ENCODE measurements at regions not wholly inside any gene's neighbourhood (a gene's known extent, or its start where the extent isn't known, plus 50 kb on each side); places are given as distances from the start of the nearest gene placed in this dataset.

DNA sequence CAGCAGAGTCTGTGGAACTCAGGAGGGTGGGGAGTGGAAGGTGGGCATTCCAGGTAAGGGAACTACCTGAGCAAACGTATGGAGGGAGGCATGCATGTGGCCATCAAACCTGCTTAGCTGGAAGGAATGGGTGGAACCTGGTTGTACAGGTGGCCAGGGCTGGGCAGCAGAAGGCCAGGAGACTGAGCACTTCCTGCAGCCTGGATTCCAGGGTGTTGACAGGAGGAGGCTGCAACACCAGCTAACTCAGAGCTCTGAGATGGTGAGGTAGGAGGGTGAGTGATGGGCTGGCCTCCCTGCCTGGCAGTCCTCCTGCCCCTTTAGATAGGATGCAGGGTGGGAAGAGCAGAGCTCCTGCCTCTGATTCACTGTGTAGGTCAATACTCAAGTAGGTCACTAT is 92.5 kb upstream of the CPEB4 start:
- H3K27ac ChIP-seq, result no peak overlapping the region
- no peak for TF ChIP-seq POLR2A (IDR thresholded peaks at IDR 0.05)
- TF ChIP-seq, protein P1, sequence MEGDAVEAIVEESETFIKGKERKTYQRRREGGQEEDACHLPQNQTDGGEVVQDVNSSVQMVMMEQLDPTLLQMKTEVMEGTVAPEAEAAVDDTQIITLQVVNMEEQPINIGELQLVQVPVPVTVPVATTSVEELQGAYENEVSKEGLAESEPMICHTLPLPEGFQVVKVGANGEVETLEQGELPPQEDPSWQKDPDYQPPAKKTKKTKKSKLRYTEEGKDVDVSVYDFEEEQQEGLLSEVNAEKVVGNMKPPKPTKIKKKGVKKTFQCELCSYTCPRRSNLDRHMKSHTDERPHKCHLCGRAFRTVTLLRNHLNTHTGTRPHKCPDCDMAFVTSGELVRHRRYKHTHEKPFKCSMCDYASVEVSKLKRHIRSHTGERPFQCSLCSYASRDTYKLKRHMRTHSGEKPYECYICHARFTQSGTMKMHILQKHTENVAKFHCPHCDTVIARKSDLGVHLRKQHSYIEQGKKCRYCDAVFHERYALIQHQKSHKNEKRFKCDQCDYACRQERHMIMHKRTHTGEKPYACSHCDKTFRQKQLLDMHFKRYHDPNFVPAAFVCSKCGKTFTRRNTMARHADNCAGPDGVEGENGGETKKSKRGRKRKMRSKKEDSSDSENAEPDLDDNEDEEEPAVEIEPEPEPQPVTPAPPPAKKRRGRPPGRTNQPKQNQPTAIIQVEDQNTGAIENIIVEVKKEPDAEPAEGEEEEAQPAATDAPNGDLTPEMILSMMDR (IDR thresholded peaks at IDR 0.05), result no peak
- DNase-seq (no peak), ATAC-seq (no peak)
- 30% methylated on average over 1 of the region's 1 CpG; no CpG with 5 or more reads in 1 of the 2 donors for WGBS, 2 donors
- H3K4me3 ChIP-seq, result no peak overlapping the region
- no peaks in the 10 kb centered on the region for H3K36me3 ChIP-seq (replicated peaks in 1 of 2; ENCODE audit: insufficient read depth in 1 of 2, low read depth in 2 of 2)
- intact Hi-C loops (cut with DNase I), result no loop called here
- no peaks in the 10 kb centered on the region for H3K4me1 ChIP-seq
- no peaks in the 10 kb centered on the region for H3K9me3 ChIP-seq
- no peaks in the 10 kb centered on the region for H3K27me3 ChIP-seq

DNA sequence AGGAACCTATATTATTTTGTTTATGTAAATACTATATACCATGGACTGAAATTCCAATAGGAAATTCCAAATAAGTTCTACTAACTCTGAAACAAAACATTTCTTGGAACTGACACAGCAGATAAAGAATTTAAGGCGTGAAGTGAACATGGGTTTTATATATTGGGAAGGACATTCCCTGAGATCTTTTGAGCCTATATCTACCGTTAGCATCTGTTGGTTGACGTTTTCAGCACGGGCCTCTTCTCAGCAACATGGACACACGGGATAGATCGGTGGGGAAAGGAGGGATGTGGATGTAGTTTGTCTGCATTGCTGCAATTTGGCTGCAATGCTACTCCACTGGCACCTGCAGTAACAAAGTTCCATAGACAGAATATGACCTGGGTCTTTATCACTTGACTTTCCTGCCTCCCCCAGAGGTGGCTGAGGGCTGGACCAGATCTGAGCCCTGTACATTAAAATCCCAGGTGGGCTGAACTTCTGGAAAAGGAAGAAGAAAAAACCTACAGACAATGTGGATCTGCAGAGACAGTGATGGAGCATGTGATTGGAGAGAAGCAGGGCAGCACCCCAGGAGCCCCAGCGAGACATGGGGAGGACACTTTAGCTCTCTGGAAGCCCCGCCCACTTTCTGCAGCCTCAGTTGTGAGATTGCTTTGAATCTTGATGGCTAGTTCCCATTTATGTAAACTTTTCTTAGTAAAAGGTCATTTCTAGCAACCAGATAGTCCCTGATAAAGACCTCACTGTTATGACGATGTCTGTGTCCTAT is 91.2 kb upstream of the CPEB4 start:
- no peak for ATAC-seq

DNA sequence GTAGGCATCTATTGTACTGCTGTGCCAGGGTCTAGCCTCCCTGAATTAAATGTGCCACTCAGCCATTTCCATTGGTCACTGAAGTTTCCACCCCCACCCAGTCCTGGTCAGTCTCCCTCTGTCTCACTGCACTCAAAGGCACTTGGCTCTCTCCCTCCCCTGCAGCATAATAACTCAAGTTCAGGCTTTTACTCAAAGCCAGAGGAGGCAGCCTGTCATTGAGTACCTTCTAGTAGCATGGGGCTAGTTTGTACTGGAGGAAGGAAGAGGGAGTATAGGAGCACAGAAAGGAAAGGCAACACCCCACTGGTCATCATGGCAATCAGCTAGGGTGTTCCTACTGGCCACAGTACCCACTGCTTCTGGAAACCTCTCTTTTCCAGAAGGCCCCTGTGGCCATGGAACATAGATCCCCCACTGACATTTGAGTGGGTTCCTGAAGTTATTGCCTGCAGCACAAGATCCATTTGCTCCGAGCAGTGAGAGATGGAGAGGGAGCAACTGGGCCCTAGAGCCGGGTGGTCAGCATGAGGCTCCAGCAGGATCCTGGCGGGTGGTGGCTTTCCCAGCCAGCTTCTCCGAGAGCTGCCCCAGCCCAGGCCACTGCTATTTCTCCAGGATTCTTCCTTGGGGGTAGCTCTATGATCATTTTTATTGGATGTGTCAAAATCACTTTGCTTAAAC is 89.9 kb upstream of the CPEB4 start:
- no peaks in the 10 kb centered on the region for H3K27me3 ChIP-seq
- WGBS, 2 donors, result 86 to 94% methylated on average over 4 of the region's 4 CpGs
- intact Hi-C loops (cut with DNase I), result no loop called here
- H3K9me3 ChIP-seq, result no peaks in the 10 kb centered on the region
- H3K27ac ChIP-seq, result no peak overlapping the region
- H3K4me1 ChIP-seq, result no peaks in the 10 kb centered on the region
- TF ChIP-seq, protein P1 (IDR thresholded peaks at IDR 0.05), result no peak
- TF ChIP-seq POLR2A (IDR thresholded peaks at IDR 0.05), result no peak
- no peak for ATAC-seq
- DNase-seq, result no peak
- no peak overlapping the region for H3K4me3 ChIP-seq
- no peaks in the 10 kb centered on the region for H3K36me3 ChIP-seq (replicated peaks in 1 of 2; ENCODE audit: insufficient read depth in 1 of 2, low read depth in 2 of 2)

More for the DNA sequence above, 91.2 kb upstream of the CPEB4 start:
- H3K4me1 ChIP-seq, result no peaks in the 10 kb centered on the region
- intact Hi-C loops (cut with DNase I), result no loop called here
- H3K27ac ChIP-seq, result no peak overlapping the region
- no peak overlapping the region for H3K4me3 ChIP-seq
- no peaks in the 10 kb centered on the region for H3K36me3 ChIP-seq (replicated peaks in 1 of 2; ENCODE audit: insufficient read depth in 1 of 2, low read depth in 2 of 2)
- no peak for DNase-seq
- no peaks in the 10 kb centered on the region for H3K9me3 ChIP-seq
- TF ChIP-seq, protein P1 (IDR thresholded peaks at IDR 0.05), result no peak
- no peak for TF ChIP-seq POLR2A (IDR thresholded peaks at IDR 0.05)
- no peaks in the 10 kb centered on the region for H3K27me3 ChIP-seq
- 83 to 85% methylated on average over 9 of the region's 9 CpGs for WGBS, 2 donors

DNA sequence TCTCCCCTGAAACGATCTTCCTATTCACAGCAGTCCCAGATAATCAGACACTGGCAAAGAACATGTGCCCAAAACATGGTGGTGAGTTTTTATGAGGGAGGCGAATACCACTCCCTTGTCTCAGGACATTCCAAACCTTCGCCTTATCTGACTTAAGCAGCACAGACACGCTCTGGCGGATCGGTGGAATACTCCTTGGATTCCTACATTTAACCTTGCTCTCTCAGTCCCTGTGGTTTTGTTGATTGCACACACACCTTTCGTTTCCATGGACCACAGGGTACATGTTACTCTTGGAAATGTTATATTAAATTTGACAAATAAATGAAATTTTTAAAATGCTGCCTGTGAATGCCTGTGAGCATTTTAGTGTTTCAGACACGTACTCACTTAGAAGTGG is 87.8 kb upstream of the CPEB4 start:
- WGBS, 2 donors, result 90 to 91% methylated on average over 8 of the region's 8 CpGs

More for the DNA sequence above, 87.8 kb upstream of the CPEB4 start:
- intact Hi-C loops (cut with DNase I), result no loop called here
- DNase-seq (no peak), ATAC-seq (no peak)
- Histone ChIP-seq H3K27me3 (no peaks in the 10 kb centered on the region), H3K4me3 (no peak overlapping the region), H3K9me3 (no peaks in the 10 kb centered on the region), H3K36me3 (replicated peaks in 1 of 2; ENCODE audit: insufficient read depth in 1 of 2, low read depth in 2 of 2) (no peaks in the 10 kb centered on the region), H3K27ac (no peak overlapping the region), H3K4me1 (no peaks in the 10 kb centered on the region)
- TF ChIP-seq POLR2A (IDR thresholded peaks at IDR 0.05), result no peak
- TF ChIP-seq, protein P1 (IDR thresholded peaks at IDR 0.05), result no peak

Data from body of pancreas (tissue), 4 donors.